NCI-H460 (cell line): ENCODE measurements at regions not wholly inside any gene's neighbourhood (a gene's known extent, or its start where the extent isn't known, plus 50 kb on each side); places are given as distances from the start of the nearest gene placed in this dataset.
"Not testable (repeated sequence)": the region's sequence is repeated elsewhere in the genome, so short reads cannot be mapped to it uniquely, and the experiment has no call there.

Source experiments
- DNase-seq: peaks from one replicate; pipeline ENCODE4 v3.0.0-alpha.2; 2016; ENCODE audit warnings: low read depth; ENCODE audit errors: extremely low read depth

- no peak for DNase-seq
Observed at GRCh38 chr6:166705069-166705468, 78.0 kb upstream of the RPS6KA2 start.

- no peak for DNase-seq
Observed at GRCh38 chr6:166704171-166704570, 77.1 kb upstream of the RPS6KA2 start.

DNA sequence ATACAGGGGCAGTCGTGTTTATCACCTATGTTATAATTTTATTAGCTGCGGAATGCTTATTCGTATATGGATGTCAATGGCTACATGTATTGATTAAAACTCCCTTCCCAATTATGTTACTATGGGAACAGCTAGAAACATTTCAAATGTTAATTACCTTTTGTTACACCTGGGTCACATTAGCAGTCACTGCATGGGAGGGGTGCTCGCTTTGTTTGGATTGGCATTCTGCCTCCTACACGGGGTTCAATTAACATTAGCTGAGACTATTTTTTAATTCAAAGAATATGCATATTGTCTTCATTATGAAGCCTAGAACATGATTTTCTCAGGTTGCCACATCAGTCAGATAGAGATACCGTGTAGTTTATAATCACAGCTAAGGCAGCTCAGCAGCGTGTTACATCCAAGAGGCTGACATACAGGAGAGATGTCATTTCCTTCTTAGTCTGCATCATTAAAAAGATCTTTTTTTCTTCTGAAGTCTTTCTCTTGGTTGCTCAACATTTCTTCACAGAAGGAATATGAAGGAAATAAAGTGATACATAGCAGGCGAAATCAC is 76.2 kb upstream of the RPS6KA2 start:
- DNase-seq, result no peak

DNA sequence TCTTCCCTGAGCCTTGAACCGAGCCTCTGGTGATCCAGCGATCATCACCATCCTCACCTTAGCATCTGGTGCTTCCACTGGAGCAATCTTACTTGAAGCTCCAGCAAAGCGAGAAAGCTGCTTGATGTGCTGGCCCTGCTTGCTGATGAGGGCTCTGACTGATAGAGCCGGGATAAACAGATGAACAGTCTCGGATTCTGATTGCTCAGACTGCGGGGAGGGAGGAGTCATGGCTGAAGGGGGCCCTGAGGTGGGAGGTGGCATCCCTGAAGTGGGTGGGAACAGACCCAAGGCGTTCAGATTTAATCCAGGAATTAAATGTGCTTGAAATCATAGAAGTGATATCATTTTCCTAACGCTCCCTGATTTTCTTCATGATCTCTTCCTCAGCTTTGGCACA is 74.4 kb upstream of the RPS6KA2 start:
- DNase-seq, result not testable (repeated sequence)

DNA sequence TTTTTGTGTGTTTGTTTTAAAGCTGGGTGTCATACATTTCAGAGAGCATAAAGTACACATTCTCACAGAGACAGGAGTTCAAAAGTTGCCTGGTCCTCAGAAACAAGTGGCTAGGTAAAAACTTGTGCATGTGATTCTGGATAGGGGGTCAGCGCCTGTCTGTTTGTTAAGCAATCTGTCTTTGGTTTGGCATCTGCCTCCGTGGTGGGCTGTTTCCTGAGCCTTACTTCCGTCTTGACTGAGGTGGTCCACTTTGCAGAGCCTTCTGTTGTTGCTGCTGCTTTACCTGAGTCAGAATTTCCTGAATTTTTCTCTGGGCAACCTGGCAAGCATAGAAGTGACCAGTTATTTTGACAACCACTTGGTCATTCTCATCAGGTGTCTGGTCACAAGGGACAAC is 73.8 kb upstream of the RPS6KA2 start:
- DNase-seq, result not testable (repeated sequence)

DNA sequence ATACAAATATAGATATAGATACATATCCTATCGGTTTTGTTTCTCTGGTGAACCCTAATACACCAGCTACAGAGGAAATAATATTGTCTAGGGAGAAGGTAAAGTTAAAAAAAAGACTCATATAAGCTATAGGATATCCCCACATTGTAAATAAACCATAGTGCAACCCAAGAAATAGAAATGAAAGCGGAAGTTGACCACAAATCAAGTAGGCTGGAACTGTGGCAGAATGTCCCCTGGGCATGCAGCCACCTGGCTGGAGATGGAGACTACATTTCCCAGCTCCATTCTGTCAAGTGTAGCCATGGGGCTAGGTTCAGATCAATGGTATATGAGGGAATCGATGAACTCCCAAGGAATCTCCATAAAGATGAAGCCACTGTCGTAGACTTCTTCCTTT is 70.1 kb upstream of the RPS6KA2 start:
- DNase-seq, result no peak

DNA sequence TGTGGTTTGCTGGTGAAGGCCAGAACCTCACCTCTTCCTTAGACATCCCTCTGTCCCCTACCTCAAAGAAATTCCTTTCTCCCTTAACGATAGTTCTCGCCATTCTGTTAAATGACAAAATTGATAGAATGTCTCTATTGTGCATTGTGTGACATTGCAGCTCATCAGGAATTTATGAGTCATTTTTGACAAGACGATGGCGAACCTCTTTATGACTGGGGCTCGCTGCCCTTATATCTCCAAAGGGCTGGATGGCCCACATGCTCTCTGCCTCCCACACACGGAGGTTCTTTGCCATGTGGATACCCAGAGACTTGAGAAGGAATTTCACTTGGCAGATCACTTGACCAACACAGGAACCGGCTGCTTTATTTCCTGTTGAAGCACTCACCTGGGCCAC is 66.8 kb upstream of the RPS6KA2 start:
- DNase-seq, result no peak

DNA sequence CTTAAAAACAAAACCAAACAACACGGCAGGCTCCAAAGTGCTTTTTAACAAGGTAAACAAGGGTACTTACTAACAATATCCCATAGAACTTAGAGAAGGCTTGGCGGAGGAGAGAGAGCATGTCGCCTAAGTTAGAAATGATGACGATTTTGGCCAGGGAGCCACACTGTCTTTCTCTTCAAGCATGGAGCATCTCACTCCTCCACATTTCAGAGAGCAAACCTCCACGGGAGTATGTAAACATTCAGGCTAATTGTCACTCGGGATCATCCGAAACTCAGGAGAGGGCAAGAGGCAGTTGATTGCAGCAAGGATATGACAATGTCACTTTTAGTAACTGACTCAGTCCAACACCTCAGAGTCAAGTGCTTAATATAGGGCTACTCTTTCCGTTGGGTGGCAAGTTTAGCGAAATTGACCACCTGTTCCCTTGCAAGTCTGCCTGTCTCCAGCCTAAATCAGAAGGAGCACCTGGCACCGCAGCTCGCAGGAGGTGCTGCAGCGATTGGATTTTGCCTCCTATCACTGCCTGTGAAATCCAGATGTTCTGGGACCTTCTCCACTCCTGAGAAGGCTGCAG is 65.8 kb upstream of the RPS6KA2 start:
- DNase-seq, result no peak

DNA sequence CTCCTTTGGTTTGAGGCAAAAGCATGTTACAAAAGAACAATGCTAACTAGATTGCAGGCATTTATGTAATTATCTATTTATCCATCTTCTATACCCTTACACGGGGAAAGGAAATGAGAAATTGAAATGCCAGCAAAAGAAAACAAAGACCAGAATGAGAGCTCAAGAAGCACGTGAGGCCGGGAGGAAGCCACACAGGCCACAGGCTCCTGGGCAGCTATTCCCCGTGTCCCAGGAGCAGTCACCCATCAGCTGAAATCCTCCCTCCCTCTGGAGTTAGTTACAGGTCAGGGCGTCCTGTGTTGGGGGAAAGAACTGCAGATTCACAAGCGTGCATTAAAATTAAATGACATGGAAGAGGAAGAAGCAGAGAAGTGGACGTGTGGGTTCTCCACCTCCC is 64.7 kb upstream of the RPS6KA2 start:
- DNase-seq, result no peak

GRCh38 chr6:166691199-166691598 is 64.1 kb upstream of the RPS6KA2 start:
- DNase-seq, result no peak

DNA sequence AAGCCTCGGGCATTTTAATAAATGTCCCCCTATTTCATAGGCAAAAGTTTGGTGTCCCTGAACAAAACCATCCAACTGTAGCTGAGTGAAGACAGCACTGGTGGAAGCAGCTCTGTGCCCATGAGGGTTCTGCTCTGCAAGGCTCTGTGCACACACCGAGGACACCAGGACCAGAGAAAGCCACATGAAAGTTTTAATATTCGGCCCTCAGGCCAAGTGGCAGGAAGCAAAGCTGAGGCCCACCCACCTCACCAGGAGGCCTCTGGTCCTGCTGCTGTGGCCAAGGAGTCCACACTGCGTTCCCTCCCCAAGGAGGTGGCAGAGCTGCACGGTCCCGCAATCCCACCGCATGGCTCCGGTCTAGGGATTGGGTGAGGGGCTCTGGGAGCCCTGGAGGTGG is 62.6 kb upstream of the RPS6KA2 start:
- no peak for DNase-seq

- no peak for DNase-seq
Observed at GRCh38 chr6:166688901-166689300, 61.9 kb upstream of the RPS6KA2 start.

GRCh38 chr6:166687879-166688205 is 60.8 kb upstream of the RPS6KA2 start:
- no peak for DNase-seq

DNA sequence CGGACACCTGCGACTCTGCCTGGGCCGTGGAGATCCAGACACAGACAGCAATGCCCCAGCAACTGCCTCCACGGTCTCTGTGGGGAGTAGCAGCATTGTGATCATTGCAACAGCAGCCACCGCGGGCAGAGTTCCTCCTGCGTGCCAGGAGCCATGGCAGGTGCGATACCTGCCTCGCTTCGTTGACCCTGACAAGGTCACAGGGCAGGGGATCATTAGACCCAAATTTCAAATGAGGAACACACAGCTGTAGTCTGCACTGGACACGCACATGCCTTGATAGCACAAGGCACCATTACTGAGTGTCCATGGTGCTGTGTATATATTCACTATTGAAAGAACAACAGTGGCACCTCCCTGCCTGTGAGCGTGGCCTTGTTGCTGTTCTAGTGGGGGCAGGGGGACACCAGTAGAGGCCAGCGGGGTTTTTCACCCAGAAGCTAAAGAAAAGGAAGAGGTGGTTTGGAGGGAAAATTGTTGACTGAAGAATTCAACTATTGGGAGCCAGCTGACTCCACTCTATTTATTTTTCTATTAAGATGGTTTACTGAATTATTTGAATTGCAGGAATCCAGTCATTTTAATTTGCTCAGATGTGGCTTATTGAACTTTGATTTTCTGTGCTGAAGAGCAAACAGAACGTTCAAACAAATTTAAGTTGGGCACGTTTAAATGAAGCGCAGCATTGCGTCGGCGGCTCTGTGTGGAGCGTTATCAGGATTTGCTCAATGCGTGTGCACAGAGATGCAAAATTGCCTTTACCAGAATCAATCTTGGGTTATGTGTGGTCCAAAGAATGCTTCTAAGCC is 60.2 kb upstream of the RPS6KA2 start:
- no peak for DNase-seq

GRCh38 chr6:166686317-166686716 is 59.3 kb upstream of the RPS6KA2 start:
- DNase-seq, result no peak

GRCh38 chr6:166684866-166685265 is 57.8 kb upstream of the RPS6KA2 start:
- no peak for DNase-seq

- DNase-seq, result no peak
Observed at GRCh38 chr6:166684170-166684569, 57.1 kb upstream of the RPS6KA2 start.

DNA sequence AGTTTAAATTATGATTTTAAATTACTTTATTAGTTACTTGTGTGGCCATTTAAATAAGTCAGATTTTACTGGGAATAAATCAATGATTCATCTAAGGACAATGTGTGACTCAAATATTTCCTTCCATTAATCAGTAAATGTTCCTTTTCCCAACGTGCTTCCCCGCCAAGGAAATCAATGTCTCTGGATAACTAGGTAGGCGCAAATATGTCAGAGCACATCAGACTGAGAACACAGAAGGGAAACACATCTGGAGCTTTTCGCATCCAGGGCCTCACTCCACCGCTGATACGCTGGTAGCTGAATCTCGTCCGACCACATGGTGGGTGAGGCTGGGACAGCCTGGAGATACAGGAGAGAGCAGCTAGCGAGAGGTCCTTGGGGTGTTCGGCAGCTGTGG is 56.4 kb upstream of the RPS6KA2 start:
- DNase-seq, result no peak

DNA sequence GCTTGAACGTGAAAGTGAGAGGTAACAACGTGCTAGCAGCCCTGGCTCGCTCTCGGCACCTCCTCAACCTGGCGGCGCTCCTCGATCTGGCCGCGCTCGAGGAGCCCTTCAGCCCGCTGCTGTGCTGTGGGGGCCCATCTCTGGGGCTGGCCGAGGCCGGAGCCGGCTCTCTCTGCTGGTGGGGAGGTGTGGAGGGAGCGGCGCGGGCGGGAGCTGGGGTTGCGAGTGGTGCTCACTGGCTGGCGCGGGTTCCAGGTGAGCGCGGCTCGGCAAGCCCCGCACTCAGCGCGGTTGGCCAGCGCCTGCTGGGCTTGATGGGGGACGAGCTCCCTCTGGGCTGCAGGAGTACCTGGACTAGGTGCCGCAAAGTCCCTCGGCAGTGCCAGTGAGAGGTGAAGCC is 52.5 kb upstream of the RPS6KA2 start:
- DNase-seq, result no peak

DNA sequence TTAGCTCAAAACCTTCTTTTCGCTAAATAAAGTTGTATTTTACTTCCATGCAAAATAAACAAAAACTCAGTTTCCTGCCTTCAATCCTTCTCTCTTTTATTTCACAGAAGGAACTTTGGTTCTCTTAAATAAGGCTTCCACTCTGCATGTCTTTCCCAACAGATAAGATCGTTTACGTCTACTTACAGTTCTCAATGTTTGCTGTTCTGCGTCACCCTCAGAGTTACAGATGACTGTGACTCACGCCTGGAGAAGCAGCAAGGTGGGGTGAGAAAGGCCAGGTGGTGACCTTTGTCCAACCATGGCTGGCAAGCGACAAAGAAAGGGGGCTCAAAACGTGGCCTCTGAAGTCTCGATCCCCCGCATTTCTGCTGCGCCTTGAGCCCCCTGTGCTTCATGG is 51.4 kb upstream of the RPS6KA2 start:
- DNase-seq, result no peak

- DNase-seq, result no peak
Observed at GRCh38 chr6:166677941-166678340, 50.9 kb upstream of the RPS6KA2 start.
